HuH-7 (cell line): ENCODE measurements at regions not wholly inside any gene's neighbourhood (a gene's known extent, or its start where the extent isn't known, plus 50 kb on each side); places are given as distances from the start of the nearest gene placed in this dataset.

ENCODE experiments used
- DNase-seq: peaks from one replicate; pipeline ENCODE4 v3.0.0; 2011; ENCODE audit warnings: low spot score

DNA sequence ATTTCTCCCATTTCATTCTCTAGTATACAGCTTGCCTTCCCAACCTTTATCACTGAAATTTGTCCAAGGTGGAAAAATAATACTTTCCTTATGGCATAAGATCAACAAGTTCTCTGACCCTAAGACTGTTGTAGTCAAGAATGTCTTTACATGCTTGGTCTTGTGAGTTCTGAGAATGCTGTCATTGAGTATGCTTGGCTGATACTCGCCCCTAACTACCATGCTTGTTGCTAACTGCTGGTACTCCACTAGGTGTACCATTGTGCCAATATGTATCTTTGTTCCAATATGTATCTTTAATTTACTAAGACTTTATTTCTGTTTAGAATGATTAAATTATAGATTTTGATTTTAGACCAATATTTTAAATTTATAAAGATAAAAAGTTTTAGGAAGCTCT lies 796.4 kb downstream of the PCDH7 start:
- no peak for DNase-seq

DNA sequence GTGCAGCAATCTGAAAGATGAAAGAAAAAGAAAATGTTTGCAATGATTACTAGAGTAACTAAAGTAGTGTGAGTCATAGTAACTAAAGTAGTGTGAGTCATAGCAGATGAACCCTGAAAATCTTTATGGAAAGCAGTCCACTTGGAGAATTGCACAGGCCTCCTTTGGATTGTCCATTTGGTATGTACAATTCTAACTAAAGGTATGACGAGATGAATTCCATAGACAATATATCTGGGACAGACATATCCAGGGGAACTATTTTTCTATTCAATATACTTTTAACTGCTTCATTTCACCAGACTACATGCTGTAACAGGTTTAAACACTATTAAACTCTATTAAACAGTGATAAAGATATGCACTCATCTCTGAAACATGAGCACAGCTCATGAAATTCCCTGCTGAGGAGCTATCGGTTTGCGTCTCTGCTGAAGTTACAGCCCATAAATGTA lies 798.7 kb downstream of the PCDH7 start:
- DNase-seq, result no peak

DNA sequence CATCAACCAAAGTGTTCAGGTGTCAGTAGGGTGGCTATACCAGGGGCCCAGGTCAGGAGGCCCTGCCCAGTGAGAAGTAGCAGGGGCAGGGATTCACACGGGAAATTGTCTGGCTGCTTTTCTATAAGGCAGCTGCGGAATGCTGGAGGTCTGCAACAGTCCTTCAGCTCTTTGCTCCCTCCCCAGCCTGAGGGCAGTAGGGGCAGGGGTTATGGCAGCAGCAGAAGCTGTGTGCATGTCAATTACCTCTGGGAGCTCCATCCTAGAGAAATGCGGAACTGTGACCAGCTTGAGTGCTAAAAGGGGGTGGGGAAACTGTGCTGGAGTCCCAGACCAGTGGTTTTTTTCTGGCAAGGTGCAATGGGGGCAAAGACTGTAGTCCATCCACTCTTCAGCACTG lies 810.4 kb downstream of the PCDH7 start:
- DNase-seq, result no peak

DNA sequence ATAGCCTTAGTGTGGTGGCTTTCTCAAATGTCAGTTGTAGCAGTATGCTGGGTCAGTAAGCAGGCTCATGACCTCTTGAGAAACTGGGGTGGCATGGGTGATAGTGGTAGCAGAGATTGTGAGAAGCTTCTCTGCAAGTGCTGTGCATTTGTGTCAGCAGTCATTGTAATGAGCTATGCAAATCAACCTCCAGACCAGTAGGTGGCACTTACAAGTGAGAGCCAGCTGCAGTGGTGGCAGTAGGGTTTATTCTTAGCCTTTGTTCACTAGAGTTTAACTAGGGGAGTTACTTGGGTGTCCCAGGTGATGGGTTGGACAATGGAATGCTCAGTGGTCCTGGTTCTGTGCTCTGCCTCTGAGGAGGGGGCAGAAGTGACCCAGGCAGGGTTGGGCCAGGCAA lies 818.7 kb downstream of the PCDH7 start:
- DNase-seq, result no peak

DNA sequence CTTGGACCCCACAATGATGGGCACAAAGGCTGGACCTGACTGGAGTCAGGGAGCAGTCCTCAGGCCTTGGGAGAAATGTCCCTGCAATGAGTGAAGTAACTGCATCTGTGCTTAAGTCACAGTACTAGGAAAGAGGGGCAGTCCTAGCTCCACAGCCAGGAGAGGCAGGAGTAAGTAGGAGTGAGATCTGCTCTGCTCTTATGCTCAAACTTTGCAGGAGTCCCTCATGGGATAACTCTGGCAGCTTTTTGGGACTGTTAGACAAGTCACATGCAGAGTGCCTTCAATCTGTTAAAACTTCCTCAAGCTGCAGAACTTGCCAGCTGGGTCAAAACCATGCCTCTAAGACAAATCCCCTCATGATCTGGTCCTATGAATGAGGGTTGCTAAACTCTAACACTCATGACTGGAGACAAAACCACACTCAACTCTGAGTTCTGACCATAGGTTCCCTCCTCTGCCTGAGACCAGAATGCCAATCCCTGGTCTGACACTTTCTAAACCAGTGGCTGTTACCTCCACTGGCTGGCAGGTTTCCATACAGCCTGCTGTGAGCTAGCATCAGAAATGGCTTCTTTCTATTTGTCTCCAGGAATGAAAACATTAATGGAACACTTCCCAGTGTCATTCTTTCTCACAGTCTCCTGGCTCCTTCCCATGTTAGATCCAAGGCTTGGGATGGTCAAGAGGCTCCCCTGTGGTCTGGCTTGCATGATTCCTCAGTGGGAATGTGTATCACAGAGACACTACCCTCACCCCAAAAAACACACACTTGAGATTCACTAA lies 819.3 kb downstream of the PCDH7 start:
- no peak for DNase-seq

DNA sequence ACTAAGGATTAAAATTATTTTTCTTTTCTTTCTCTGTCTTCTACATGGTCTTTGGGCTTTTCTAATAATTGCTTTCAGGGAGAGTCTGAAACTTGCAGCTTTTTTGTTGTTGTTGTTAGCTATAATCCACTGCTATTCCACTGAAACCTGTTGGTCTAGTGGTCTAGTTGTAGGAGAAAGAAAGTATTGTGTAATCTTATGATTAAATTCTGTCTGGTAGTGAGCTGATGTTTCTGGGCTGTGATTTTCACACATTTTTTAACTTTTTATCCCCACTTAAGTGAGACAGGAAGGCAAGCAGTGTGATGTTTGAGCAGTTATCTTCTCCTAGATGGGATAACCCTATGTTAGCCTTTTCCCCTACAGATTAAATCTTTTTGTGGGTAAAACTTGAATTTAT lies 825.2 kb downstream of the PCDH7 start:
- no peak for DNase-seq

DNA sequence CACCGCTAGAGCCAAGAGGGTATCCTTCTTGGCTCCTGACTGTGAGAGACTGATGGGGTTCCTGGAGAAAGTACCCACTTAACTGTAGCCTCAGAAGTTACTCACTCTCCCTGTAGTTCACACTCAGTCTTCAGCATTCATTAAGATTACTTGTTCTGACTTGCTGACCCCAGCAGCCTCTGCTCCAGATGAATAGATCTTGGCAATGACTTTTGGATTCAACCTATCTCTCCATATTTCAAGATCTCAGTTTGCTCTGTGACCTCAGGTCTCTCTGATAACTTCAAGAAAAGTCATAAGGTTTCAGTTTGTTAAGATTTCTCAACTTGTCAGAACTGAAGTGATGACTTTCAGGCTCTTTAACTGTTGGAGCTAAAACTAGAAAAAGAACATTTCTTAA lies 825.6 kb downstream of the PCDH7 start:
- DNase-seq, result no peak

DNA sequence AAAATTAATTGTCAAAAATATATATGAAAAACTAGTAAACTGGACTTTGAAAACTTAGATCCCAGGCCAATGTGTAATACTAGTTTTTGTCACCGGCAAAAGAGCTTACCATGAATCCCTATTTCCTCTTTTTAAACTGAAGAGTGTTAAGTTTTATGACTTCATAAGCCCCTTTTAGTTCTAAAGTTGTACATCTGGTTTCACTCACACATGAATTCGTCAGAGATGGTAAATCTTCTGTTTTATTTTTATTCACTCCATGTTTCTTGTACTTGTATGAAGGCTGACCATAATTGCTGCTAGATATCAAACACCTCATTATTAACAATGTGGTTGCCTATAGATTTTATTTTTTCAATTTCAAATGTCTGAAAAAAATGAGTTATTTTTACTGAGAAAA lies 827.9 kb downstream of the PCDH7 start:
- no peak for DNase-seq

DNA sequence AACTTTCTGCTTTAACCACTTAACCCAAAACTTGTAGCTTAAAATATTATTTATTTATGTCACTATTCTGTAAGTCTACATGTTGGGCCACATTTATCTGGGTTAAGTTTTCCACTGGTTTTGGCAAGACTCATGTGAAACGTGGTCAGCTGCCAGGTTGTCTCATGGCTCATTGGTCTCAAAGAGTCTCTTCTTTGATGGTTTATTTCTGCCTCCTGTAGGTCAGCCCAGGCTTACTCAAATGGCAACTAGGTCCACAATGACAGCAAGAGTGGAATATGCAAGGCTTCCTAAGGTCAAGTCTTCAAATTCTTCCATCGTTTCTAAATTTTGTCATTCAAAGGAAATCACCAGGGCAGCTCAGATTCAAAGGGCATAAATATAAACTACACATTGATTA lies 828.7 kb downstream of the PCDH7 start:
- DNase-seq, result no peak

DNA sequence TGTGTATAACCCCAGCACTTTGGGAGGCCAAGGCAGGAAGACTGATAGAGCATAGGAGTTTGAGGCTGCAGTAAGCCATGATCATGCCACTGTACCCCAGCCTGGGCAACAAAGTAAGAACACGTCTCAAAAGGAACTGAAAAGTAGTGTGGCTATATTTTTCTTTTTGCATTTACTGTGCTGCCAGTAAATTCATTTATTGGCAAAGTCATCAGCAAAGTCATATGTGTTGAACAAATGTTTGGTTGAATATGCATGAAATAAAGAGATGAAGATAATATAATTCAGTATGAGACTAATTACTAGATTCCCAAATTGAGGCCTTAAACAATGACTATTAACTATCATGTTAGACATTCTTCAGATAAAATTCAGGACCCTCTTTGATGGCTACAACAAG lies 829.1 kb downstream of the PCDH7 start:
- DNase-seq, result no peak

DNA sequence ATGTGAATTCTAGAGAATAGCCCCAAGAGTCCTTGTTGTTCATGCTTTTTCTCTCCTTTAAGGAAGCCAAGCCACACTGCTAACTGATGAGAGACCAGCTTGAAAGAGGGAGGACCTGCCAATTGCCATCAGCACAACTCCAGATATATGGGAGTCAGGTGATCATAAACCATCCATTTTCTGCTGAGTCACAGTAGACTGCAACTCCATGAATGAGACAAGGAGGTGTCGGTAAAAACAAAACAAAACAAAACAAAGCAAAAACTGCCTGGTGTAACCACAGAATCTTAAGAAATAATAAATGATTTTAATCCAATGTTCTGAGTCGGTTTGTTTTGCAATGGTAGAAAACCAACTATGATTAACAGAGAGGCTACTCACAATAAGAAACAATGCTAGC lies 837.3 kb downstream of the PCDH7 start:
- DNase-seq, result no peak

DNA sequence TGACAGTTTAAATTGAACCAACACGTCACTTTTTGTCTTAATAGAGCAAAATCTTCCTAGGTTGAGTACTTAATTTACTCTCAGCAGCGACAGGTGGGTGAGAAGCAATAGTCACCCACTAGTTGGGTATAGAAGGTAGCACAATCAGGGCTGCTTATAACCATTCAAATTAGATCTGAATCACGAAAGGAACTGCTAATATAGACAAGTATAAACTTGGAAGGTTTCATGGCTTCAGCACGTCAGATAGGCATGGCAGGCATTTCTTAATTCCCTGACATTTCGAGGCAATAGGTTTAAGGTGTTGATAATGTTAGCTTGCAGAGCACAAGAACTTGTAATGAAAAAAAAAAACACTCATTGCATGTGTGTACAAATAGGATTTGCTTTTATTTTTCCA lies 853.4 kb downstream of the PCDH7 start:
- DNase-seq, result no peak

DNA sequence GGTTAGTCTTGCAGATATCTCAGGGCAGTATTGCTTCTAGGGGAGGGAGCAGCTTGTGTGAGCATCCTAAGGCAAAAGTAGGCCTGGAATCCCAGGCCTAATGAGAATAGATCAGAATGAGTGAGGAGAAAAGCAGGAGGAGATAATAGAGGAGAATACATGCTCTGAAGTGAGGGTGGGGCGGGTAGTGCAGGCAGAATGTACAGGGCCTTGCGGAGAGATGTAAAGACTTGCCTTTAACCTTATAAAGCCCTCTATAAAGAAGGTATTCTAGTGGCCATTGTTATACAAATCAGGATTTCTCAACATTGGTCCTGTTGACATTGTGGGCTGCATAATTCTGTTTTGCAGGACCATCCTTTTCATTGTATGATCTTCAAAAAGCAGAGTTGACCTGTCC lies 855.3 kb downstream of the PCDH7 start:
- no peak for DNase-seq

DNA sequence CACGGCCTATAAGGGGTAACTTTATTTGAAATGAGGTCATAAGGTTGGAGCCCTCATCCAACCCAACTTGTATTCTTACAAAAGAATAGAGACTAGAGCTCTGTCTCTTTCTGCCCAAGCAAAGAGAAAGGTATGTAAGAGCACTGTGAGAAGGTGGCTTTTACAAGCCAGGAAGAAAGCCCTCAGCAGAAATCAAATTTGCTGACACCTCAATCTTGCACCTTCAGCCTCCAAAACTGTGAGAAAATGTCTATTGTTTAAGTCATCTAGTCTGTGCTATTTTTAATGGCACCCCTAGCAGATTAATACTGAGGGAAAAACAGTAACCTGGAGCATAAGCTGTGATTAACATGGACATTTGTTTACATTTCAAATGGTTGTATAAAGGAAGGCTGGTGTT lies 860.7 kb downstream of the PCDH7 start:
- DNase-seq, result no peak

DNA sequence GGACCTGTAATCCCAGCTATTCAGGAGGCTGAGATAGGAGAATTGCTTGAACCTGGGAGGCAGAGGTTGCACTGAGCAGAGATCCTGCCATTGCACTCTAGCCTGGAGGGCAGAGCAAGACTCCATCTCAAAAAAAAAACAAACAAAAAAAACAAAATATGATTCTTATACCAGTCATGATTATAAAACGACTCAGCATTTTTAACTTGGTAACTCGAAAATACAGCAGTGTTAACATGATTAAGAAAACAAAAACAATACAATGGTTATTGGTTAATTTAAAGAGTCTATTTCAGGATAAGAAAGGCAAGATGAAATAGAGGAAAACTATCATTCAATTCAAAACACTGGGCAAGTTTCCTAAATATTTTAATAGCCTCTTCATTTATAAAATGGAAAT lies 865.3 kb downstream of the PCDH7 start:
- DNase-seq, result no peak

DNA sequence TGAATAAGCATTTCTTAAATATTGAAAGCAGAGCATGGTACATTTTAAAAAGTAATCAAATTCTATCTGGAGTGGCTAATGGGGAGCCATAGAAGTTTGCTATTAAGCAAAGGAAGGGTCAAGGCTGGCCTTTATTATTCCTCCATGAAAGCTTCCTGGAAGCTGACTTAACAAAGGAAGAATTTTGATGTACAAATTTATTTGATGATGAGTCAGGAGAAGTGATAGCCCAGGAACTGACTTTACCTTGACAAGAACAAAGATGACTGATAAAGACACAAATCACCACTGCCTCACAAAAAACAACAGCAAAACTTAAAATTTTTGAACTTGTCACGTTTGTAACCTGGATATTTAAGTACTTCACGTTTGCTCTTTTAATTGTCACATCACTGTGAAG lies 872.1 kb downstream of the PCDH7 start:
- no peak for DNase-seq

DNA sequence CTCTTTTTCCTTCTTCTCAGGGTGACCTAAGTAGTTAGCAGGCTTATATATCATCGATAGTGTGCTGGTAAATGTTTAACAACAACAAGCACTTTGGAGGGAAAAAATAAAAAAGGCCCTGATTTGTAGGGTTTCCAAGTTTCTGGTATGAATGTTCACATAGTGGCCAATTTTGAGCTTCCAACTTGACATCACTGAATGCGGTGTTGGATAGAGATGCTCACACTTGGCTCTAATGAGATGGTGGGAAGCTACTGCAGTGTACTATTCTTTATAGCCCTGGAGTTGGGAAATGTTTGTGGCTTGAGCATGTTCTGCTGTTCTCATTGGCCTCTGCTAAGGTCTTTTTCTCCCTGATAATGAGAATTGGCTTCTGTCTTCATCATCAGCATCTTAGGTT lies 875.3 kb downstream of the PCDH7 start:
- no peak for DNase-seq

DNA sequence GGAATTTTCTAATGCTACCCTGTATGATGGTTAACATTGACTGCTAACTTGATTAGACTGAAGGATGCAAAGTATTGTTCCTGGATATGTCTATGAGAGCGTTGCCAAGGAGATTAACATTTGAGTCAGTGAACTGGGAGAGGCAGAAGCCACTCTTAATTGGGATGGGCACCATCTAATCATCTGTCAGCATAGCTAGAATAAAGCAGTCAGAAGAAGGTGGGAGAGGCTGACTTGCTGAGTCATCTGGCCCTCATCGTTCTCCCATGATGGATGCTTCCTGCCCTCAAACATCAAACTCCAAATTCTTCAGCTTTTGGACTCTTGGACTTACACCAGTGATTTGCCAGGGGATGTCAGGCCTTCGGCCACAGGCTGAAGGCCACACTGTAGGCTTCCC lies 878.5 kb downstream of the PCDH7 start:
- no peak for DNase-seq

DNA sequence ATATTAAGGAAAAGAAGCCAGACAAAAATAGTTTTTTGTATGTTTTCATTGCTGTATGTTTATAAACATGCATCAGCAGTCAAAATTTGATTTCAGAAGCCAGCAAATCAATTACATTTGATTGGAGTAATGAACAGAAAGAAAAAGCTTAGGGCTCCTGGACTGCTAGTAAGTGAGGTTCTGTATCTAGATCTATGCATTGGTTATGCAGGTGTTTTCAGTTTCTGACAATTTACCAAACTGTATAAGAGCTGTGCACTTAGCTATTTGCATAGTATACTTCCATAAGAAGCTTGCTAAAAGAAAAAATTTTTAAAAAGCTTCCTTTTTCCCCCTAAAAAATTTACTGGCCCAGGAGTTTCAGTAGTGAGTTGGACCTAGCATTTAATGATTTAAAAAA lies 881.6 kb downstream of the PCDH7 start:
- DNase-seq, result no peak

DNA sequence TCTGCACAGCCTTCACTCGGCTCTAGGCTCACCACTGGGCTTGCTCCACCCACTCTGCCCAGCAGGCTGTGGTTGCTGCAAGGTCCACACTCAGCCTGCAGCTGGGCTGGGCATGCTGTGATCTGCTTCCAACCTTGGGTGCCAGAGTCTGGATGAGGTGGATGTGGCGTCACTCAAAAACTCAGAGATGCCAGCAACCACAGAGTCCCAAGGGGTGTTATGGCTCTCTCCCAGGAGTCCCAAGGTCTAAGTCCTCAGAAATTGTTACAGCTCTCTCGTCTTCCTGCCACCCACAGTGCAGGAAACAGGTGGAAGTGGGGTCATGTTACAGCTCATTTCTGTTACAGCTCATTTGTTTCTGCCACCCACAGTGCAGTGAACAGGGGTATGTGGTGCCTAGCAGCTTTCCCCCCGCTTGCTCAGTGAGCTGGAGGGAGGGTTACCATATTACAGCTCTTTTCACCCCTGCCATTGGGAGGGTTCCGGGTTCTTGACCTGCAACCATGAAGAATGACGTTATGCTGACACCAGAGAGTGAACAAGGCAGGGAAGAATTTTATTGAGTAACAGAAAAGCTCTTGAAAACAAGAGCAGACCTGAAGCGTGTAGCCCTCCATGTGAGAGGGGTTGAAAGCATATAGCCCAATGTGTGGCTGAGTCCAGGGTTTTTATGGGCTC lies 893.9 kb downstream of the PCDH7 start:
- no peak for DNase-seq

DNA sequence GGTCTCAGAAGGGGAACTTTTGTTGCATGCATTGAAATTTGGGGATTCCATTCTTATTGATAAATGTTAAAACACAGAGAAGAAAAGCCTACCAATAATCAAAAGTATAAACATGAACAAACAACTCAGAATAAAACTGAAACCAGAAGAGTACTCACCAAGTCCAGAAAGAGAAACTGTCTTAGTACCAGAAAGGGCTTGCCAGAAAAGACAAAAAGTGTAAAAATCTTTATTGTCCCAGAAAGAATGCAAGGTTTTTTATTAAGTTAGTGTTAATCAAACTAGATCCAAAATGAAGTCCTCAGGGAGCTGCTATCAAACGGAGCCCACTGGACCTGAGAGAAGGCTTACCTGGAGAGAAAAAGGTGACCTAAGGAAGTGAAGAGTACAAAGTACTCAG lies 897.5 kb downstream of the PCDH7 start:
- DNase-seq, result no peak

DNA sequence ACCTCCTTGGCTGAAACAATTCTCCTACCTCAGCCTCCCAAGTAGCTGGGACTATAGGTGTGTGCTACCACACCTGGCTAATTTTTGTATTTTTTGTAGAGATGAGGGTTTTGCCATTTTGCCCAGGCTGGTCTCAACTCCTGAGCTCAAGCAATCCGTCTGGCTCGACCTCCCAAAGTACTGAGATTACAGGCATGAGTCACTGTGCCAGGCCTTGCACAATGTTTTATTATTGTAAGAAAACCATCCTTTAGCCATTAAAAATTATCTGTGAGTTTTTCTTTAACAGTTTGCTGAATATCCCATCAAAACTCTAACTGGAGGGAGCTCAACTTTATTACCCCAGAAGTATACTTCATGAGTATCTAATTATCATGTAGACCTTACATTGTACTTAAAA lies 900.3 kb downstream of the PCDH7 start:
- DNase-seq, result no peak

DNA sequence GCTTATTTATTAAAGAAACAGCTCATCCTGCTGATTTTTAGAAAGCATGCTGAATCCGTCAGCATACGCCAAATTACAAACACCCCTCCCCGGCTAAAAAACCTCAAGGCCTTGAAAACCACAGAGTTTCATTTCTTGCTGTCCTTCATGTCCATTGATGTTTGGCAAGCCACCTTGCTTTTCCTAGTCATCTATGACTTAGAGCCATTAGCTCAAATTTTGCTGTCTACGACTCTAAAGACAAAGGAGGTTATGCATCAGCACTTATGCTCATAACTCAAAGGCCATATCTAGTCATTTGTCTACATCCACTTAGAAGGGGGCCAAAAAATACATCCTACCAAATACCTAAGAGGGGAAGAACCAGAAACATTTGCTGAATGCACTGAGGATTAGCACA lies 925.1 kb downstream of the PCDH7 start:
- no peak for DNase-seq

DNA sequence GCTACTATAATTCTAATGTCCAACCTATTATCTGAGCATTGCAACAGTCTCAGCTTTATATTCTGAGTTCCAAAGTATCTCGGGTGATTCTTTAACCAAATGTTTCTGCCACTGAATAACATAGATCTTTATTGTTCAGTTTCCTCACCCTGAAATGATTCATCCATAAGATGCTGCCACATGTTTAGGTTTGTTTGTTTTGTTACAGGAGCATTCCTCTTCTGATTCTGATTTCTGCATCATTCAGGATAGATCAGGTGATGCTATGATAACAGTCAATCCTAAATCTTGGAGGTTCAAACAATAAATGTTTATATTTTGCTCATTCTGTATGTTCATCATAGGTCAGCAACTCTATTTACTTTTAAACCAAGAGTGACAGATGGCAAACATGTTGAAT lies 927.6 kb downstream of the PCDH7 start:
- no peak for DNase-seq
